Activated CD8-positive, alpha-beta memory T cell treated with anti-CD3 and anti-CD28 coated beads, Interleukin-2, amount 50 U/mL, for 24 hours (primary cell): ENCODE measurements at regions not wholly inside any gene's neighbourhood (a gene's known extent, or its start where the extent isn't known, plus 50 kb on each side); places are given as distances from the start of the nearest gene placed in this dataset.
"Not testable (repeated sequence)": the region's sequence is repeated elsewhere in the genome, so short reads cannot be mapped to it uniquely, and the experiment has no call there.

Source experiments
- DNase-seq: peaks from one replicate; pipeline ENCODE4 v3.0.0-alpha.2; 2020; ENCODE audit errors: extremely low read depth

- no peak for DNase-seq
Observed at GRCh38 chr5:125045646-125046045, 299.2 kb upstream of the ZNF608 start.

DNA sequence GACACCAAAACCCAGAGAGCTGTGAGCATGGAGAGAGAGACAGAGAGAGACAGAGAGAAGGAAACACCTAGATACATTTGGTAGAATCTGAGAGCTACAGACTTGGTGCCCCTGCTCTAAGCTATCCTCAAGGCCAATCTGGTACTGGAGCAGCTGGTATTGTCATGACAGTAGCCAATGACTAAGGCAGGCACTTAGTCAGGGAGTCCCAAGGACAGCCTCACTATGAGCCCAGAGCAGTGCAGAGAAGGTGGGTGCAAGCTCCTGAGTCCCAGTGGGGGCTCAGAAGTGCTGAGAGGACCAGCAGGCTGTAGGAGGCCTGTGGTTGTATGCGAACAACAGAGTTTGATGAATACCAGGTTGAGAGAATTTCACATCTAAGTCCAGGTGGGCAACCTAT, 300.4 kb upstream of the ZNF608 start:
- DNase-seq: no peak

DNA sequence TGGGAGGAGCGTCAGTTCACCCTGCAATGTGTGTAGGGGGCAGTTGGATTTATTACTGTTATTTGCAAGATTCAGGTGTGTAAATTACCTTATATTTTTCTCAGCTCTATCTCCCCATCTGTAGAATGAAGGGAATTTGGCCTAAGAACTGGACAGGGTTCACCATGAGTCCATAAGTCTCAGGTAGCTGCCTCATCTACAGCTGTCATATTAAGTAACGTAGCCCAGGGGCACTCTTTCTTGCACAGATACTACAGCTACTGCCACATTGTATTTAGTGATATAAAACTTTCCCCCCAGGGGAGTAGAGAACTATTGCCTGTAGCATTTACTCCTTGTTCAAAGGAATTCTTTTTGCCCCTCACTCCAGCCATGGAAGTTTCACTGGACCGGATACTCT, 301.4 kb upstream of the ZNF608 start:
- DNase-seq: no peak

GRCh38 chr5:125049721-125050702, 303.6 kb upstream of the ZNF608 start:
- no peak for DNase-seq

DNA sequence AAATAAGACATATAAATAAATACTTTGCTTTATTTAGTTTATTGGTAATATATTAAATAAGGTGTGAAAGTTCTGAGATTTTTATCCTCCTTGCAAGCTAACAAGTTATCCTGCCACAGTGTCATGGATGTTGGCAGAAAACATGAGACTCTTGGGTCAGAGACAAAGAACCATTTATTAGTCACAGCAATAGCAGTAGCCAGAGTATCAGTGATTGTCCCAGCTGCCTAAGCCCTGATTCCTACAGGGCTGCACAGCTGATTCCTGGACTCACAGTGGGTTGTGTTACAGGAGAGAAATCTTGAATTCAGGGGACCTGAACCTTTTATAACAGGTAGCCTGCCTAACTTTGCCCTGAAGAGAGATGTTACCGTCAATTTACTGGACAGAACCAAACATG, 304.5 kb upstream of the ZNF608 start:
- no peak for DNase-seq

DNA sequence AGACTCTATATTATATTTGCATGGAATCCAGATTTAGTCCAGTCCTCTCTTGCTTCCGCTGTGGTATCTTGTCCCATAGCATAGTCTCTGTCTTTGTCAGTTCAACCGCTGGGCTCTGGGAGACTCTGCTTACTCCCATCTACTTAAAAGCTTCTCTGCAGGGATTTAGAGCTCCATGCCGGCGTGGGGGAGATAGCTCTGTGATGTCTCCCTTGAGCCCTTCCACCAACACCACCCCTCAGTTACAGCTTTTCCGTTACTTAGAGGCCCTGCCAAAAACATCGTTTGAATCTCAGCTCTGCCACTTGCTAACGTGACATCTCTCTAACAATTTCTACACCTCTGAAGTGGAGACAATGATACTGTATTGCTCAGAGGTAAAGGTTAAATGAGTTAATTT, 306.1 kb upstream of the ZNF608 start:
- no peak for DNase-seq

DNA sequence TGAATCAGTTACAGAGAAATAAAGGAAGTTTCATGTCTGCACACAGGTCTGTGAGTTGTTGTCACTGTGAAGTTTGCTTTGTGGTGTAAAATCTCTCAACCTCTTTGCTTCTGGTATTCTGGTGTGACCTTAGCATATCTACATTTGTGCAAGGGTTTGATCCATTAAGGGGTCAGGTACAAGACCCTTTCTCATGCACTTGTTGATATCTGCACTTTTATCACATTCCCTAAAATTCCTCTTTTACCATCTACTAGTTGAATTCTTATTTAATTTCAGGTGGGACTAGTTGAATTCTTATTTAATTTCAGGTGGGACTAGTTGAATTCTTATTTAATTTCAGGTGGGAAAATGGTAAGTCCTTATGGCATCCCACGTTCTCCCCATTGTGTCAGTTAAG, 306.7 kb upstream of the ZNF608 start:
- DNase-seq: no peak

GRCh38 chr5:125054146-125054545, 307.7 kb upstream of the ZNF608 start:
- DNase-seq: no peak

- no peak for DNase-seq
Observed at GRCh38 chr5:125056671-125057485, 310.4 kb upstream of the ZNF608 start.

GRCh38 chr5:125057912-125058826, 311.7 kb upstream of the ZNF608 start:
- DNase-seq: no peak

DNA sequence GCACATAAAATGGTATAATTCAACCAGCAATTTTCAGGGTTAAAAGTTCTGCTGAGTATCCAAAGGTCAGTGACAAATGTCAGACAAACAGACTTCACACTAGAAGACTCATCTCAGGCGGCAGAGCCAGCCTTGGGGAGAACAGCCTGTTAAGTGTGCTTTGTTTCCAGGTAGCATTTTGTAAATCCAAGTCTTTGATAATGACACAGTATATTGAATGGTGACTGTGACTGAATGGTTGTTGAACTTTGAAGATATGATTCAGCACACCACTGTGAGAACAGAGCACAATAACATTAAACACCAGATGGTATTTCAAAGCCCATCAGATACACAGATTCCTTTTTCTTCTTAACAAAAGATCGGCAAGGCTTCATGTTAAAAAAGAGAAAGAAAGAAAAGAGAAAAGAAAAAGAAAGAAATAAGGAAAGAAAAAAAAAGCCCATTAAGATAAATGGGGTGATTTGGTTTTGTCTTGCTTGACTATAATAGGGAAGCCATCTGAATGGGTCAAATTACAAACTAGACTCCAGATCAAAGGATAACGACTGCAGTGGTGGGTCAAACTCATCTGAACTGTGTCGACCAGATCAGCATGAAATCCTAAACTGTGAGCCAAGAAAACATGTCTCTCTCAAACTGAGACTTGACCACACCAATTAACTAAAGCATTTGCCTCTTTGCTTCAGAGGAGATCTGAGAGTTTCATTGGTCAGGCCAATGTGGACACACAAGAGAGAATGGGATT, 313.0 kb upstream of the ZNF608 start:
- DNase-seq: no peak

DNA sequence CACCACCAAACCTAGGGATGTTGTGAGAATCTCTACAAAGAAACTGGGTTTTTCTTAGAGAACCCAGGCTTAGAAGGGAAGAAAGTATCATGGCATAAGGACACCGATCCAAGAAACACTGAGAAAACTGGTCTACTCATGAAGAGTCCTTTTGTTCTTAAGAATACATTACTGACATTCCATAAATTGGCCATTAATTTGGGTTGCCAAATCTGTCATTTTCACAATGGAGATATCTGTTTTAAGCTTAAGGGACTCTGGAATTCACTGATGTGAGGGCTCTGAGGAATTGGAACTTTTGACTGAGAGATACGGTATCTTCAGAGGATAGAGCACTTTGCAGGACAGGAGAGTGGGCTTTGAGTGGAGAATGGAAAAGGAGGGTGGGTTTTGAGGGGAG, 315.3 kb upstream of the ZNF608 start:
- DNase-seq: no peak

GRCh38 chr5:125064621-125065438, 318.4 kb upstream of the ZNF608 start:
- DNase-seq: no peak

DNA sequence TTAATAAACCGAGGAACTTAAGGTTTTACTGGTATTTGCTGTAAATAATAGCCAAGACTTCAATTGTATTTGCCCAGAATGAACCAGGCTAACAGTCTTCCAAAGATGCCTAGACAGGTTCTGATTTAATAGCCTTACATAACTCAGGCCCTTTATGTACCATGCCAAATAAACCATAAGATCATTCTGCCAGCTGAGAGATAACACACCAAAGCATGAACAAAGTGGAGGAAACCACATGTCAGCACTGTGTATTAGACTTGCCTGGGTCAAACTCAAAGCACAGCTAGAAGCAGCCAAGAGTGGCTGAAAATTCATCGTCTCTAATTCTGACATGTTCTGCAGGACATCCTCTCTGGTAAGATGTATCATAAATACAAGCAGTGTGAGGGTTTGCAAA, 319.3 kb upstream of the ZNF608 start:
- no peak for DNase-seq

DNA sequence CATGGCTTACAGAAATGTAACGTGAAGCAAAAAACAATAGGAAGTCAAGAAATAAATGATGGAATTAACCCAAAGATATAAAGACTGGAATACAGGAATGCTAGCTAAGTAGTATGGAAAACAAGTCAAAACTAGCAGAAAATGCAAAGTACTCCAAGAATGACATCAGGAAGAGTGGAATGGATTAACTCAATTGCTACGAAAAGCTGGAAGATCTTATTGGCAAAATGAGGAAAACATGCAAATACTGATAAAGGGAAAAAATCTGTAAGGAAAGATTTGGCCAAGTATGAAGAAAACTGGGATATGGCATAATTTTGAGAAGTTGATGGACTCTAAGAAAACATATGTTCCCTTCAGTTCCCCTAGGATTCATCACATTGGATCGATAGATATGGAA, 324.5 kb upstream of the ZNF608 start:
- no peak for DNase-seq

DNA sequence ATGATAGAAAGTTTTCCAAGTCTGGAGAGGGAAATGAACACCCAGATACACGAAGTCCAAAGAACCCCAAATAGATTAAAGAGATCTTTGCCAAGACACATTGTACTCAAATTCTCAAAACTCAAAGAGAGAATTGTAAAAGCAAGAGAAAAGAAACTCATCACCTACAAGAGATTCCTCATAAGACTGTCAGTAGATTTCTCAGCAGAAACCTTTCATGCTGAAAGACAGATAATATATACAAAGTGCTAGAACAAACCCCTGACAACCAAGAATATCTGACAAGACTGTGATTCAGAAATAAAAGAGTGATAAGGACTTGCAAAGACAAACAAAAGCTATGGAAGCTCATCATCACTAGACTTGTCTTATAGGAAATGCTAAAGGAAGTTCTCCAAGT, 326.7 kb upstream of the ZNF608 start:
- no peak for DNase-seq

- no peak for DNase-seq
Observed at GRCh38 chr5:125075567-125075966, 329.1 kb upstream of the ZNF608 start.

DNA sequence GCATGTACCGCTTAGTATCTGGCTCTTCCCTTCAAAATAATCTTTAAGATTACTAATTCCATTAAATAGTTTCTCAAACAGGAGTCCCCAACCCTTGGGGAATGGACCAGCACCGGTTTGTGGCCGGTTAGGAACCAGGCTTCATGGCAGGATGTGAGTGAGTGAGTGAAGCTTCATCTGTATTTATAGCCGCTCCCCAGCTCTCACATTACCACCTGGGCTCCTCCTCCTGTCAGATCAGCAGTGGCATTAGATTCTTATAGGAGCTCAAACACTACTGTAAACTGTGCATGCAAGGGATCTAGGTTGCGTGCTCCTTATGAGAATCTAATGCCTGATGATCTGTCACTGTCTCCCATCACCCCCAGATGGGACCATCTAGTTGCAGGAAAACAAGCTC, 332.6 kb upstream of the ZNF608 start:
- DNase-seq: not testable (repeated sequence)

- DNase-seq: no peak
Observed at GRCh38 chr5:125081101-125081500, 334.7 kb upstream of the ZNF608 start.

GRCh38 chr5:125083981-125084380, 337.5 kb upstream of the ZNF608 start:
- DNase-seq: no peak
